Calu3 (cell line): ENCODE measurements at regions not wholly inside any gene's neighbourhood (a gene's known extent, or its start where the extent isn't known, plus 50 kb on each side); places are given as distances from the start of the nearest gene placed in this dataset.

Source experiments
- BruUV-seq: library from RNA; stranded (reverse); fragments of 400-500 nt; replicated peaks from 2 replicates; lab custom pipeline; 2021; lab: Mats Ljungman, UMichigan
- CTCF ChIA-PET: fragments of 300-600 bp; sonication (Branson Sonifier 250); formaldehyde crosslinking; loops from one replicate; lab custom pipeline; 2022; ENCODE audit warnings: antibody characterized with exemption; lab: Charles Lee
- DNase-seq: peaks from one replicate; pipeline ENCODE4 v3.0.0; 2022
- H3K27ac Mint-ChIP-seq: one replicate; pipeline ENCODE4 v1.8.0; 2022; ENCODE audit warnings: mixed read lengths; ENCODE audit not compliant: unreplicated experiment
- H3K27me3 Mint-ChIP-seq: one replicate; pipeline ENCODE4 v1.8.0; 2022; ENCODE audit warnings: mixed read lengths; ENCODE audit not compliant: unreplicated experiment
- H3K36me3 Mint-ChIP-seq: one replicate; pipeline ENCODE4 v1.8.0; 2022; ENCODE audit warnings: mild to moderate bottlenecking, moderate library complexity, mixed read lengths; ENCODE audit not compliant: insufficient read depth, unreplicated experiment
- H3K4me1 Mint-ChIP-seq: one replicate; pipeline ENCODE4 v1.8.0; 2022; ENCODE audit warnings: mild to moderate bottlenecking, low read depth, mixed read lengths; ENCODE audit not compliant: unreplicated experiment
- H3K4me3 Mint-ChIP-seq: one replicate; pipeline ENCODE4 v1.8.0; 2022; ENCODE audit warnings: mild to moderate bottlenecking, low read depth, moderate library complexity, mixed read lengths; ENCODE audit not compliant: unreplicated experiment
- H3K9me3 Mint-ChIP-seq: one replicate; pipeline ENCODE4 v1.8.0; 2022; ENCODE audit warnings: low read depth, mixed read lengths; ENCODE audit not compliant: unreplicated experiment
- intact Hi-C: fragments of 100-400 bp; cut with micrococcal nuclease; formaldehyde crosslinking; loops from one replicate; pipeline ENCODE4 v1.10.0; 2022; ENCODE audit not compliant: unreplicated experiment
- TF ChIP-seq, protein P1 (sequence below): fragments of 200-600 bp; IDR thresholded peaks from one replicate; pipeline ENCODE4 v1.8.0; 2022; ENCODE audit warnings: antibody characterized with exemption; ENCODE audit not compliant: unreplicated experiment

DNA sequence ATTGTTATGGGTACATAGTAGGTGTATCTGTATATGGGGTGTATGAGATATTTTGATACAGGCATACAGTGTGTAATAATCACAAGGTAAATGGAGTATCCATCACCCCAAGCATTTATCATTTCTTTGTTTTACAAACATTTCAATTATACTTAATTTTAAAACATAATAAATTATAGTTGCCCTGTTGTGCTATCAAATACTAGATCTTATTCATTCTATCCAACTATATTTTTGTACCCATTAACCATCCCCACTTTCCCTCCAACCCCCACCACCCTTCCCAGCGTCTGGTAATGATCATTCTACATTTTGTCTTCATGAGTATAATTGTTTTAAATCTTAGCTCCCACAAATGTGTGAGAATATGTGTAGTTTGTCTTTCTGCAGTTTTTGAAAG, 302.6 kb downstream of the FOXG1 start:
- no peak overlapping the region for H3K27ac Mint-ChIP-seq
- no peak for DNase-seq
- BruUV-seq: no TSS peak
- TF ChIP-seq, protein P1, sequence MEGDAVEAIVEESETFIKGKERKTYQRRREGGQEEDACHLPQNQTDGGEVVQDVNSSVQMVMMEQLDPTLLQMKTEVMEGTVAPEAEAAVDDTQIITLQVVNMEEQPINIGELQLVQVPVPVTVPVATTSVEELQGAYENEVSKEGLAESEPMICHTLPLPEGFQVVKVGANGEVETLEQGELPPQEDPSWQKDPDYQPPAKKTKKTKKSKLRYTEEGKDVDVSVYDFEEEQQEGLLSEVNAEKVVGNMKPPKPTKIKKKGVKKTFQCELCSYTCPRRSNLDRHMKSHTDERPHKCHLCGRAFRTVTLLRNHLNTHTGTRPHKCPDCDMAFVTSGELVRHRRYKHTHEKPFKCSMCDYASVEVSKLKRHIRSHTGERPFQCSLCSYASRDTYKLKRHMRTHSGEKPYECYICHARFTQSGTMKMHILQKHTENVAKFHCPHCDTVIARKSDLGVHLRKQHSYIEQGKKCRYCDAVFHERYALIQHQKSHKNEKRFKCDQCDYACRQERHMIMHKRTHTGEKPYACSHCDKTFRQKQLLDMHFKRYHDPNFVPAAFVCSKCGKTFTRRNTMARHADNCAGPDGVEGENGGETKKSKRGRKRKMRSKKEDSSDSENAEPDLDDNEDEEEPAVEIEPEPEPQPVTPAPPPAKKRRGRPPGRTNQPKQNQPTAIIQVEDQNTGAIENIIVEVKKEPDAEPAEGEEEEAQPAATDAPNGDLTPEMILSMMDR: no peak
- CTCF ChIA-PET: interaction anchor here (0.6 to 1.2 kb wide), 2 partner anchors 9 to 1244 kb away, joined by 3 to 4 read pairs; no protein-coding TSS in a partner anchor
- H3K4me3 Mint-ChIP-seq: no peak overlapping the region
- H3K4me1 Mint-ChIP-seq: no peaks in the 10 kb centered on the region
- H3K36me3 Mint-ChIP-seq: no peaks in the 10 kb centered on the region
- intact Hi-C loops: no loop called here
- H3K9me3 Mint-ChIP-seq: peaks cover 3% of the 10 kb centered on the region
- H3K27me3 Mint-ChIP-seq: no peaks in the 10 kb centered on the region

- no peaks in the 10 kb centered on the region for H3K27me3 Mint-ChIP-seq
- TF ChIP-seq, protein P1: no peak
These were observed 309.2 kb downstream of the FOXG1 start for GRCh38 chr14:29075761-29076160.

GRCh38 chr14:29077916-29078315, 311.3 kb downstream of the FOXG1 start:
- H3K27me3 Mint-ChIP-seq: no peaks in the 10 kb centered on the region
- H3K36me3 Mint-ChIP-seq: no peaks in the 10 kb centered on the region
- H3K9me3 Mint-ChIP-seq: no peaks in the 10 kb centered on the region
- TF ChIP-seq, protein P1: no peak
- H3K4me3 Mint-ChIP-seq: no peak overlapping the region
- no peak for DNase-seq
- BruUV-seq: no TSS peak
- CTCF ChIA-PET: interaction anchor here (0.6 kb wide), 1 partner anchor 8 kb away, joined by 4 read pairs; no protein-coding TSS in a partner anchor
- peaks cover 33% of the 10 kb centered on the region for H3K4me1 Mint-ChIP-seq
- intact Hi-C loops: no loop called here
- H3K27ac Mint-ChIP-seq: no peak overlapping the region

More at GRCh38 chr14:29075761-29076160, 309.2 kb downstream of the FOXG1 start:
- no peak overlapping the region for H3K27ac Mint-ChIP-seq
- intact Hi-C loops: no loop called here
- H3K36me3 Mint-ChIP-seq: no peaks in the 10 kb centered on the region
- CTCF ChIA-PET: interaction anchor here (0.7 kb wide), 1 partner anchor 532 kb away, joined by 3 read pairs; no protein-coding TSS in a partner anchor
- no peak overlapping the region for H3K4me3 Mint-ChIP-seq
- no peaks in the 10 kb centered on the region for H3K9me3 Mint-ChIP-seq
- no TSS peak for BruUV-seq
- peaks cover 33% of the 10 kb centered on the region for H3K4me1 Mint-ChIP-seq
- DNase-seq: no peak

DNA sequence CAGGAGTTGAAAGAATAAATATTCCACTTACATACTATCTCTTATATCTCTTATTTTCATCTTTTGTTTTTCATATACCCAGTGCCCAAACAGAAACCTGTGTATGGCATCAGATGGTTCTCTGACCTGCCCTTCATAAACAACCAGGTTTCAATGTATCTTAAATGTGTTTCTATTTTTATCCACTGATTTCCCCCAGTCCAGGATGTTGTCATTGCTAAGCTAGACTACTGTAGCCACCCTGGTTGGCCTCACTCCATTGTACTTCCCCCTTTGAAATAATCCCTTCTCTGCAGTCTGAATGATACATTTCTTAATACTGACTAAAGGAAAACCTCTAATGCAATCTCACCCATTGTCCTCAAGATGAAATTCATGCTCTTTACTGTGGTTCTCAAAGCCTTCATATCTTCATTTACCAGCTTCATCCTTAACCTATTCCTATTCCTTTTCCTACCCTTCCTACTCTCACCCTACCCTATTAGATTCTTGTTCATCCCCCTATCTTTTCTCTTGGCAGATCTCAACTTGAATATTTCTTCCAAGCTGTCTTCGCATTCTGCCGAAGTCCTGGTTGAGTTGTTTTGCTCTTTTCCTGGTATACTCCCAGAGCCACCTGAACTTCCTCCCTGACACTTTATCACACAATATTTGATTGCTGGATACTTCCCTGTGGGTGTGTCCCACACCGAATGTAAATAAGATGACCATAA, 312.4 kb downstream of the FOXG1 start:
- DNase-seq: no peak
- Mint-ChIP-seq H3K27ac (peak overlapping the region; percentile 2), H3K9me3 (no peaks in the 10 kb centered on the region), H3K27me3 (no peaks in the 10 kb centered on the region), H3K4me3 (no peak overlapping the region), H3K4me1 (peaks cover 33% of the 10 kb centered on the region), H3K36me3 (no peaks in the 10 kb centered on the region)
- intact Hi-C loops: no loop called here
- CTCF ChIA-PET: no interaction called here
- TF ChIP-seq, protein P1: no peak
- BruUV-seq: no TSS peak
